ENCODE measurements at regions not wholly inside any gene's neighbourhood (a gene's known extent, or its start where the extent isn't known, plus 50 kb on each side); places are given as distances from the start of the nearest gene placed in this dataset.

DNA sequence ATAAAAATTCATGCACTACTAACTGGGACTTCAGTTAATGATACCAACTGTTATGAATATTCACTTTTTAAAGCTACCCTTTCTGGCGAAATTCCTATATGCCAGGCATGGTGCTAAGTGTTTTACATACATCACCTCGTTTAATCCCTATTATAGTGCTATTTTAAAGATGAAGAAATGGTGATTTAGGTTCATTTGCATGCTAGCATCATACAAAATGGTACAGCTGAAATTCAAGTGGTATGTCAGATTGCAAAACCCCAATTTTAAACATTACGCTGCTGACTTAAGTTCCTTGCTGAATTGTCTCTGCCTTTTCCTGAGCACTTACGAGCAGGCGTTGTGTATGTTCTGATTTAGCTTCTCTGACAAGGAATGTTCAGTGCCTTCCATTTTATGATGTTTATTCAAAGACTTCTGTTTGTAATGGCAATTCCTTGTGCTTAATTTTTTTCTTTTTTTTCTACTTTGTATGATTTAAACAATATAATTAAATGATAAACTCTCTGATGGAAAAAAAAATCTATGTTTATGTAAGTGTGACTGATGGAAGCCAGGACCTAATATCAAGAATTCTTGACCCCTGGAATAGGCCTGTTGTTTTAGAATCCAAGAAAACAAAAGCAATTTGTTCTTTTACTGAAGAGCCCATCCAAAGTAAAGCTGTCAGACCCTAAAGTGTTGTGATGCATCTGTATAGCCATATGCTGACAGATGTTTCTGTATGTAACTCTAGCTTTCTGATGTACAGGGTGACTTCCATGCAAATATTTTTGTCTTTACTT is 148.1 kb downstream of the PCDH7 start:
- TF ChIP-seq YY1 (IDR thresholded peaks at IDR 0.05; ENCODE audit: insufficient read depth, insufficient read length) = no peak
- no peak for TF ChIP-seq ZNF274 (IDR thresholded peaks at IDR 0.05; ENCODE audit: low read depth, low read length)
- no peak for TF ChIP-seq SUZ12 (IDR thresholded peaks at IDR 0.05; ENCODE audit: extremely low read depth, insufficient read depth, insufficient read length)

Measured in NT2/D1 (cell line).